Duodenal mucosa (tissue), 2 donors: ENCODE measurements at regions not wholly inside any gene's neighbourhood (a gene's known extent, or its start where the extent isn't known, plus 50 kb on each side); places are given as distances from the start of the nearest gene placed in this dataset.
"Not testable (repeated sequence)": the region's sequence is repeated elsewhere in the genome, so short reads cannot be mapped to it uniquely, and the experiment has no call there.

Experiments used
- H3K27ac ChIP-seq: one replicate; pipeline ENCODE4 v1.7.0; 2013; ENCODE audit warnings: low read depth, low read length
- H3K27me3 ChIP-seq, 2 donors: one replicate each; pipeline ENCODE4 v1.7.0; 2013; ENCODE audit warnings: low read length in 2 of 2, control low read depth in 1 of 2; ENCODE audit not compliant: insufficient read depth in 2 of 2, control insufficient read depth in 1 of 2
- H3K36me3 ChIP-seq, 2 donors: one replicate each; pipeline ENCODE4 v1.7.0; 2013; ENCODE audit warnings: low read length in 2 of 2, control low read depth in 1 of 2; ENCODE audit not compliant: insufficient read depth in 2 of 2, control insufficient read depth in 1 of 2
- H3K4me1 ChIP-seq, 2 donors: one replicate each; pipeline ENCODE4 v1.7.0; 2013; ENCODE audit warnings: low read length in 2 of 2, control low read depth in 1 of 2; ENCODE audit not compliant: insufficient read depth in 2 of 2, control insufficient read depth in 1 of 2
- H3K4me3 ChIP-seq, 2 donors: one replicate each; pipeline ENCODE4 v1.7.0; 2013; ENCODE audit warnings: low read length in 2 of 2, low read depth in 1 of 2
- H3K9ac ChIP-seq, 2 donors: one replicate each; pipeline ENCODE4 v1.7.0; 2013; ENCODE audit warnings: low read length in 2 of 2, low read depth in 1 of 2
- H3K9me3 ChIP-seq, 2 donors: one replicate each; pipeline ENCODE4 v1.7.0; 2013; ENCODE audit warnings: low read length in 2 of 2, control low read depth in 1 of 2; ENCODE audit not compliant: control insufficient read depth in 1 of 2

DNA sequence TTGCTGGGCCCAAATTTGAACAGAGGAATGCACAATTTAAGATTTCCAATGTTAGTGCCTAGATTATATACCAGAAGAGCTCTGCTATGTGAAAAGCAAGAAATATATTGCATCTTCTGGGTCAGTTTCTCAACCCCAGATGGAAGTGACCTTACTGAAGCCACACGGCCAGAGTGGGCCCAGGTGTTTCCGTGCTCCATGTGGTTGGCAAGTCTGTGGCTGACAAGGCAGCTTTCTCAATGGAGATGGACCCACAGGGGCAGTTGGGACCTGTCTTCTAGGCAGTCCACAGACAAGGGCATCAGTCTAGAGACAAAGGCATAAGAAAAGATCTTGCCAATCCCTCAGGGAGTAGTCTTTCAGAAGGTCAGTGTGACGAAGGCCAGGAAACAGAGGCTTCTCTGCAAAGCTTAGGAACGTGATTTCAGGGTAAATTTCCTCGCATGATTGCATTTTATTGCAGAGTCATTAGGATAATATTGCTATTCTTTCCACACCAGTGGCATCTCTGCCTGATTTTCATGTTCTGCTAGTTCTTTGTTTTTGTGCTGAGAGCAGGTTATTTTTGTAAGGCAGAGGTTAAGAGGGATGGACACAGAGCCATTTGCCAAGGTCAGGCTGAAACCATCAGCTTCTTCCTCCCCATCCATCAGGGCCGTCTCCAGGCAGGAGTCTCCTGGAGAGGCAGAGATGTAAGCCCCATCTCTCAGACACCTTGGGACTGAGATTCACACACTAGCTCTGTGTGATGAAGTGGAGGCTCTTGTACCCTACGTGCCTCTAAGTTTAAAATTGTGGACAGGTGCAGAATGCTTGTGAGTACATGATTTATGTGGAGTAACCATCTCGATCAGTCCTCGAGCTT is 202.1 kb downstream of the ANKRD30B start:
- Histone ChIP-seq H3K9ac (no peak overlapping the region), H3K9me3 (no peaks in the 10 kb centered on the region), H3K4me1 (peaks cover 0 to 4% of the 10 kb centered on the region in 2 donors), H3K4me3 (no peak overlapping the region), H3K36me3 (no peaks in the 10 kb centered on the region), H3K27me3 (no peaks in the 10 kb centered on the region), H3K27ac (no peak overlapping the region)

DNA sequence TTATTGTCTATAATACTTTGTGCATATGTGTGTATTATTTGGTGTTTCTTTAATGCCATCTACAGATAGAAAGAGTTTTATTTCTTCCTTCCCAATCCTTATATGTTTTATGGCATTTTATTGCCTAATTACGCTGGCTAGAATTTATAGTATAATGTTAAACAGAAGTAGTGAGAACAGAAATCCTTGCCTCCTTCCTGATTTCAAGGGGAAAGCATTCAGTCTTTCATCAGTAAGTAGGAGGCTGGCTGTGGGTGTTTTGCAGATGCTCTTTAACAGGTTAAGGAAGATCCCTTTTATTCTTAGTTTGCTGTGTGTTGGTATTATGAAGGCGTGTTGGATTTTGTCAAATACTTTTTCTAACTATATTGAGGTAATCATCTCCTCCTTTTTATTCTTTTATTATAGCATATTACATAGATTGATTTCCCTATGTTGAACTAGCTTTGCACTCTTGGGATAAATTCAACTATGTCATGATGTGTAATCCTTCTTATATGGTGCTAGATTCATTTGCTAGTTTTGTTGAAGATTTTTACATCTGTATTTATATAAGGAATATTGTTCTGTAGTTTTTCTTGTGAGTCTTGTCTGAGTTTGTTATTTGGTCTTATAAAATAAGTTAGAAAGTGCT is 204.6 kb downstream of the ANKRD30B start:
- H3K9me3 ChIP-seq, H3K4me1 ChIP-seq, H3K27ac ChIP-seq, H3K27me3 ChIP-seq, H3K9ac ChIP-seq, H3K4me3 ChIP-seq, H3K36me3 ChIP-seq: not testable (repeated sequence)

DNA sequence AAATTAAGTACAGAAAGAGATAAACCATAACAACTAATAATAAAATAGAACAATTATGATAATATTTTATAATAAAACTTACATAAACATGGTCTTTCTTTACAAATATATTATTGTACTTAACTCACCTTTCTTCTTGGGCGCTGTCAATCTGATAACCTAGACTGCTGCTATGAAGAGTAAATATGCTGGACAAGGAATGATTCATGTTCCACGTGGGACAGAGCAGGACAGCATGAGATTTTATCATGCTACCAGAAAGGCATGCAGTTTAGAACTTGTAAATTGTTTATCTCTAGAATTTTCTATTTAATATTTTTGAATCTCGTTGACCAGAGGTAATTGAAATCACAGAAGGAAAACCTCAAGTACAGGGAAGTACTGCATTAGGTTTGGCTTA is 210.7 kb downstream of the ANKRD30B start:
- no peak overlapping the region for H3K9ac ChIP-seq

DNA sequence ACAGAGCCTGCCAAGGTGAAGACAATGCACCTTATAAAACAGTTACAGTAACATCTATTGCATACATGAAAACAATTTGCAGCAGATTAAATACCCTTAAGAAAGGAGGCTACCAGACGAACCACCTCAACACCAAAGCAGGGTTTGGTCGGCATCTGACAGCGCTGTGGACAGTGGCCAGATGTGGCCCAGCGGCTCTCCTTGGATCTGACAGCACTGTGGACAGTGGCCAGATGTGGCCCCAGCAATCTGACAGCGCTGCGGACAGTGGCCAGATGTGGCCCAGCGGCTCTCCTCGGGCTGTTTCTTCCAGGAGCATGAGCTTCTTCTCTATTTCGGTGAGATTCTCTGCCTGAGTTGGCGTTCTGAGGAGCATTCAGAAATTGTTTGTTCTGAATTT is 211.6 kb downstream of the ANKRD30B start:
- no peaks in the 10 kb centered on the region for H3K27me3 ChIP-seq
- H3K9me3 ChIP-seq = no peaks in the 10 kb centered on the region
- no peak overlapping the region for H3K27ac ChIP-seq
- H3K4me3 ChIP-seq = no peak overlapping the region
- no peak overlapping the region for H3K9ac ChIP-seq
- no peaks in the 10 kb centered on the region for H3K36me3 ChIP-seq
- H3K4me1 ChIP-seq = no peaks in the 10 kb centered on the region

More for the DNA sequence above, 210.7 kb downstream of the ANKRD30B start:
- Histone ChIP-seq H3K27ac (no peak overlapping the region), H3K36me3 (no peaks in the 10 kb centered on the region), H3K4me1 (no peaks in the 10 kb centered on the region), H3K27me3 (no peaks in the 10 kb centered on the region), H3K4me3 (no peak overlapping the region), H3K9me3 (no peaks in the 10 kb centered on the region)

DNA sequence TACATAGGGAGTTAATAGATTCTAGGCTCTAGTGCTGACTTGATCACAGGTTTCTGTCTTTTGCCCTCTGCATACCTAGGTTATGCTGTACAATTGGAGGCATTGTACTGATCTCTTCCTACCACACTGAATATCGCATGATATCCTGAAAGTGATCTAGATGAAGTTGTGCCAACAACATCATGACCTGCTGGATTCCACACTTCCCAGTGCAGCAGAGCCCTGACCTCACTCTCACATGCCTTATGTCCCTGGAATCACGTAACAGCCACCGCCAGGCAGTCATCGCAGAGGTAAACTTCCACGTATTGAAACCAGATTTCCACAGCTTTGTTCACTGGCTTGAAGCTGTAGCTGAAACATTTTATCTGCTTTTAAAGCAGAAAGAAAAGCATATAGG is 214.0 kb downstream of the ANKRD30B start:
- Histone ChIP-seq H3K36me3 (no peaks in the 10 kb centered on the region), H3K9me3 (no peaks in the 10 kb centered on the region), H3K9ac (no peak overlapping the region), H3K4me3 (no peak overlapping the region), H3K27ac (no peak overlapping the region), H3K4me1 (no peaks in the 10 kb centered on the region), H3K27me3 (no peaks in the 10 kb centered on the region)

DNA sequence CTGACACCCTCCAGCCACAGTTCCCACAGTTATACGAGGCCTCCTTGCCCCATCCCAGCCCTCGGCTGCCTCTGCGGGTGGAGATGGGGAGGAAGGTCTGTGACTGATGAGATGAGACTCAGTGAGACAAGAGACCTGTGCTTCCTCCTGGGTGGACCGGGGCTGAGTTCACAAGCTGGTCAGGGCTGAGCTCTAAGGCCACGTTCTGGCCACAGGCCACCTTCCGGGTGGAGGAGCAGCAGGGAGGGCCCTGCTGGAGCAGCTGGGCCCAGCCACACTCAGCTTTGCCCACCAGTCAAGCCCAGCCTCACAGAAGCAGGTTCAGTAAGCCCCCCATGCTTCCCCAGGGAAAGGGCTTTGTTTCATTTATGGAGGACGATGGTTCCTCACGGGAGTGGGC is 214.7 kb downstream of the ANKRD30B start:
- Histone ChIP-seq H3K9ac (no peak overlapping the region), H3K4me1 (no peaks in the 10 kb centered on the region), H3K9me3 (no peaks in the 10 kb centered on the region), H3K27ac (no peak overlapping the region), H3K36me3 (no peaks in the 10 kb centered on the region), H3K4me3 (no peak overlapping the region), H3K27me3 (no peaks in the 10 kb centered on the region)

DNA sequence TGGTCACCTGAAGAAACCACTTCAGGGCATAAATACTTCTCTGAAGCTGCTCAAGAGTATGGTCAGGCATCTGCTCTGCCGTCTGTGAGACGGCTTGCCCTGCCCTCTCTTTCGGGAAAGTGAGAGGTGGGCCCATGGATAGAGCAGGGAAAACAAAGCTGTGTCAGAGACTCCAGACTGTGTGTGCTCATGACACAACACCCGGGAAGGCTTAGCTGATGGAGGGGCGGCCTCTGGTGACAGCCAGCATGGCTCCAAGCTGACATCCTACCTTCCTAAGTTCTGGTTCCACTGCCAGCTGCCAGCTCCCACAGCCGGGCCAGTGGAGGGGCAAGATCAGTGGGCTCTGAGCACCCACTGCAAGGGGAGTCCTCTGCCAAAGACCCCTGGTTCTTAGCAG is 215.3 kb downstream of the ANKRD30B start:
- H3K27me3 ChIP-seq = no peaks in the 10 kb centered on the region
- H3K4me1 ChIP-seq = no peaks in the 10 kb centered on the region
- H3K4me3 ChIP-seq = no peak overlapping the region
- no peak overlapping the region for H3K9ac ChIP-seq
- H3K36me3 ChIP-seq = no peaks in the 10 kb centered on the region
- H3K9me3 ChIP-seq = no peaks in the 10 kb centered on the region
- H3K27ac ChIP-seq = no peak overlapping the region

DNA sequence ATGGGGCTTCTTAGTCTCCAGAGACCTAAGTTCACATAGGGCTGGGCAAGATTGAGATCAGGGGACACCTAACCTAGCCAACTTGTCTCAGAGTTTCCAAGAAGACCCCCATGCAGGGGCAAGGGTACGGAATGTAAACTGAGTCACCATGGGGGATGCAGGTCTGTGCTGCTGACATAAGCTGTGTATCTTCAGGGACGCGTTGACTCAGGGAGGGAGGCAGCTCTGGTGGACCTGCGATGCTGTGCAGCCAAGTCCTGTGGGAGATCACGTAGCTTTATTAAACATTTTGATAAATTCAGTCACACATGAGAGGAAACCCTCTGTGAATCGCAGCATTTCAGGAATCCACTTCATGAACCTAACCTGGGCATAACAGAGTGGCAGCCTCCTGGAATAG is 216.0 kb downstream of the ANKRD30B start:
- Histone ChIP-seq H3K9me3 (no peaks in the 10 kb centered on the region), H3K27me3 (no peaks in the 10 kb centered on the region), H3K4me1 (no peaks in the 10 kb centered on the region), H3K27ac (no peak overlapping the region), H3K4me3 (no peak overlapping the region), H3K9ac (no peak overlapping the region), H3K36me3 (no peaks in the 10 kb centered on the region)

DNA sequence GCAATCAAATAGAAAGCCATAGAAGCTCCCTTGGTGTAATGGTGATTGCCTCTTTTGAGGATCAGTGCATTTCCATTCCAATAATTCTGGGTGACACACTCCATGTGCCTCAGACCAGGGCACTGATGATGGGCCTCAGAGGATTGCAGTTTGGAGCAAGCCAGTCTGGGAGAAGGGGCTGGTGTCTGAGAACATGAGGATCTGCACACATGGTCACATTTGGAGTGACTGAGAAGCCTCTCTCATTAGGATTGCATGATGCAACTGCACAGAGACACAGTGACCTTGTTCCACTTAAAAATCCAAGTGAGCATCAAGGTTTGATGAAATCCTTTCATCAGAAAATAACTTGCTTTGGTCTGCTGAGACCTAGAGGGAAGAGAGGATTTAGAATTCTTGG is 216.4 kb downstream of the ANKRD30B start:
- no peak overlapping the region for H3K4me3 ChIP-seq
- no peaks in the 10 kb centered on the region for H3K27me3 ChIP-seq
- H3K36me3 ChIP-seq = no peaks in the 10 kb centered on the region
- H3K9ac ChIP-seq = no peak overlapping the region
- no peaks in the 10 kb centered on the region for H3K9me3 ChIP-seq
- no peak overlapping the region for H3K27ac ChIP-seq
- H3K4me1 ChIP-seq = no peaks in the 10 kb centered on the region

DNA sequence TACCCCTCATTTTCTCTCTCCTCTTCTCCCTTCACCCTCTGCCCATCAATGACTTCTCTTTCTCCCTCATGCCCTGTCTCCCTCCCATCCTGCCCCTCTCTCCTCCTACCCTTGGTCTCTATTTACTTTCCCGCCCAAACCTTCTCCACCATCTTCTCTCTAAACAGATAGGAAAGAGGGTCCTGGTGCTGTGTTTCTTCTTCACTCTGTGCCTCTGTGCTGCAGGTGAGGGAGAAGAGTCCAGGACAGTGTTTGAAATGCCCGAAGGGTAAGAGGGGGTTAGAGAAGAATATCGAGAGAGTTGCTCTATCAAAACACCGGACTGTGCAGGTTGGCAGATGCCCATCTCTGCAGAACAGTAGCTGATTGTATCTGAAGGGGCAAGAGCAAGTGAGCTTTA is 217.0 kb downstream of the ANKRD30B start:
- not testable (repeated sequence) for H3K4me1 ChIP-seq, H3K9ac ChIP-seq, H3K36me3 ChIP-seq, H3K27ac ChIP-seq, H3K9me3 ChIP-seq, H3K4me3 ChIP-seq, H3K27me3 ChIP-seq
